ENCODE measurements at regions not wholly inside any gene's neighbourhood (a gene's known extent, or its start where the extent isn't known, plus 50 kb on each side); places are given as distances from the start of the nearest gene placed in this dataset.

GRCh38 chr5:165149431-165149830, 1644.0 kb downstream of the MAT2B start:
- no peak for TF ChIP-seq CTCF (IDR thresholded peaks at IDR 0.05)
- no peak for TF ChIP-seq POLR2A (IDR thresholded peaks at IDR 0.05)
